ENCODE measurements at regions not wholly inside any gene's neighbourhood (a gene's known extent, or its start where the extent isn't known, plus 50 kb on each side); places are given as distances from the start of the nearest gene placed in this dataset.

DNA sequence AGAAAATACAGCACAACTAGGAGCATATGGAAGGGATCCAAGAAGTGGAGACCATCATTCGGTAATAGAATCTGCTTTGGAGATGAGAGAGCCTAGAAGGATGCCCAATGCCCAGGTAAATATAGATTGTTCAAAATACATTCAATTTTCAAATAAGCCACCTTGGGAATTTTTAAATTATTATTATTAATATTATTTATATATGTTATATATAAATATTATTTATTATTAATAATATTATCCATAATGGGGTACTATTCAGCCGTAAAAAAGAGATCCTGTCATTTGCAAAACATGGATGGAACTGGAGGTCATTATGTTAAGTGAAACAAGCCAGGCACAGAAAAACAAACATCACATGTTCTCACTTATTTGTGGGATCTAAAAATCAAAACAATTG is 127.8 kb upstream of the NDUFV2 start:
- Histone ChIP-seq H3K4me3 (ENCODE audit: low read depth, low read length, poor library complexity, severe bottlenecking) (no peak overlapping the region), H3K27ac (ENCODE audit: low read depth, low read length, poor library complexity, severe bottlenecking) (no peak overlapping the region), H3K79me2 (ENCODE audit: insufficient read depth, low read depth, low read length) (no peaks in the 10 kb centered on the region), H3K9me2 (ENCODE audit: insufficient read depth, low read length) (no peaks in the 10 kb centered on the region), H3K9me3 (ENCODE audit: low read length) (peaks cover 14% of the 10 kb centered on the region; the same call in 1 of the 2 replicates), H4K20me1 (ENCODE audit: insufficient read depth, low read length) (no peaks in the 10 kb centered on the region), H3K36me3 (ENCODE audit: insufficient read depth, low read length) (no peaks in the 10 kb centered on the region), H2AFZ (ENCODE audit: low read length) (no peak overlapping the region), H3K4me2 (ENCODE audit: low read length) (no peak overlapping the region), H3K4me1 (ENCODE audit: insufficient read depth, low read length, poor library complexity, severe bottlenecking) (peaks cover 46% of the 10 kb centered on the region)
- DNase-seq (ENCODE audit: low spot score), result no peak
- intact Hi-C loops (cut with micrococcal nuclease; ENCODE audit: unreplicated experiment), result no loop called here
- no TSS peak for BruUV-seq (replicated peaks)
- CTCF ChIA-PET (ENCODE audit: unreplicated experiment), result no interaction called here
- POLR2A ChIA-PET, result no interaction called here
- TF ChIP-seq EZH2phosphoT487 (IDR thresholded peaks at IDR 0.05; ENCODE audit: borderline replicate concordance, low read depth, low read length), result no peak
- no peak for TF ChIP-seq CTCF (conservative IDR thresholded peaks at IDR 0.05; ENCODE audit: low read length)

DNA sequence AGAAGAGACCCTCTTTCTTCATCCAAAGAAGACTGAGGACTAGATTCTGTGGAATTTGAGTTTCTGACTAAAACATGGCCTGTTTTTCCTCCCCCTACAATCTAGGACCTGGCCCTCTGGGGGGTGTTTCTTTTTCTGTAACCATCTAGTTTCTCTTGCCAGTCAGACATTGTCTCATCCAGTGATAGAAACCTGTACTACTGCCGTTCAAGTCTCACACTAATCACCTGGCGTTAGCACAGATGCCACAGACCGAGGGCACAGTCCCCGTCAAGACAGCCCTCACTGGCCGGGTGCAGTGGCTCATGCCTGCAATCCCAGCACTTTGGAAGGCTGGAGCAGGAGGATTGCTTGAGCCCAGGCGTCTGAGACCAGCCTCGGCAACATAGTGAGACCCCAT is 126.9 kb upstream of the NDUFV2 start:
- Histone ChIP-seq H3K4me1 (ENCODE audit: insufficient read depth, low read length, poor library complexity, severe bottlenecking) (peaks cover 49% of the 10 kb centered on the region), H3K9me2 (ENCODE audit: insufficient read depth, low read length) (no peaks in the 10 kb centered on the region), H3K4me2 (ENCODE audit: low read length) (no peak overlapping the region), H3K79me2 (ENCODE audit: insufficient read depth, low read depth, low read length) (no peaks in the 10 kb centered on the region), H3K4me3 (ENCODE audit: low read depth, low read length, poor library complexity, severe bottlenecking) (no peak overlapping the region), H4K20me1 (ENCODE audit: insufficient read depth, low read length) (no peaks in the 10 kb centered on the region), H3K27ac (ENCODE audit: low read depth, low read length, poor library complexity, severe bottlenecking) (no peak overlapping the region), H3K9me3 (ENCODE audit: low read length) (peaks cover 14% of the 10 kb centered on the region; the same call in 1 of the 2 replicates), H2AFZ (ENCODE audit: low read length) (peak overlapping the region; percentile 43; the same call in 1 of the 2 replicates), H3K36me3 (ENCODE audit: insufficient read depth, low read length) (no peaks in the 10 kb centered on the region)
- no peak for TF ChIP-seq EZH2phosphoT487 (IDR thresholded peaks at IDR 0.05; ENCODE audit: borderline replicate concordance, low read depth, low read length)
- no peak for TF ChIP-seq CTCF (conservative IDR thresholded peaks at IDR 0.05; ENCODE audit: low read length)
- DNase-seq (ENCODE audit: low spot score), result no peak
- CTCF ChIA-PET (ENCODE audit: unreplicated experiment), result no interaction called here
- BruUV-seq (replicated peaks), result no TSS peak
- POLR2A ChIA-PET, result no interaction called here
- intact Hi-C loops (cut with micrococcal nuclease; ENCODE audit: unreplicated experiment), result no loop called here

DNA sequence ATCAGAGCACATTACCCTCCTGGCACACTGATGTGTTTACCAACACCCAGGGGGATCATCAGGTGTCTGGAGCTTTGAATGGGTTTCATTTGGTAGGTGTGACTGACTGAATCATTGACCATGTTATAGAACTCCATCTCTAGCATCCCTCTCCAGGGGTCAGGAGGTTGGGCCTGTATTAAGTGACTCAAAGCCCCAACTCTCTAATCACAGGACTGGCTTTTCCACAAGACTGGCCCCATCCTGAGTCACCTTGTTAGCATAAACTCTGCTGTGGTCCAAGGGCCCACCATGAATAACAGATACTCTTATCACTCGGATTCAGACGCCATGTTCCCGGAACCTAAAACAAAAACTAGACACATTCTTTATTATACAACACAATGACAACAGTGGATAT is 125.9 kb upstream of the NDUFV2 start:
- Histone ChIP-seq H3K79me2 (ENCODE audit: insufficient read depth, low read depth, low read length) (no peaks in the 10 kb centered on the region), H3K4me3 (ENCODE audit: low read depth, low read length, poor library complexity, severe bottlenecking) (no peak overlapping the region), H3K4me1 (ENCODE audit: insufficient read depth, low read length, poor library complexity, severe bottlenecking) (peaks cover 56% of the 10 kb centered on the region), H2AFZ (ENCODE audit: low read length) (peak overlapping the region; percentile 2; the same call in 1 of the 2 replicates), H3K9me3 (ENCODE audit: low read length) (peaks cover 14% of the 10 kb centered on the region; the same call in 1 of the 2 replicates), H3K4me2 (ENCODE audit: low read length) (no peak overlapping the region), H3K27ac (ENCODE audit: low read depth, low read length, poor library complexity, severe bottlenecking) (no peak overlapping the region), H3K36me3 (ENCODE audit: insufficient read depth, low read length) (no peaks in the 10 kb centered on the region), H3K9me2 (ENCODE audit: insufficient read depth, low read length) (no peaks in the 10 kb centered on the region), H4K20me1 (ENCODE audit: insufficient read depth, low read length) (no peaks in the 10 kb centered on the region)
- intact Hi-C loops (cut with micrococcal nuclease; ENCODE audit: unreplicated experiment), result no loop called here
- ChIA-PET POLR2A (interaction anchor here (0.7 kb wide), 1 partner anchor 106 kb away, joined by 3 read pairs; no protein-coding TSS in a partner anchor), CTCF (ENCODE audit: unreplicated experiment) (no interaction called here)
- TF ChIP-seq CTCF (conservative IDR thresholded peaks at IDR 0.05; ENCODE audit: low read length) (no peak), EZH2phosphoT487 (IDR thresholded peaks at IDR 0.05; ENCODE audit: borderline replicate concordance, low read depth, low read length) (no peak)
- no TSS peak for BruUV-seq (replicated peaks)
- DNase-seq (ENCODE audit: low spot score), result no peak

Data from OCI-LY7 (cell line).